Activated T-cell treated with anti-CD3 and anti-CD28 coated beads, Interleukin-2, amount 50 U/mL, for 24 hours (primary cell): ENCODE measurements at regions not wholly inside any gene's neighbourhood (a gene's known extent, or its start where the extent isn't known, plus 50 kb on each side); places are given as distances from the start of the nearest gene placed in this dataset.

ENCODE experiments used
- DNase-seq: peaks from one replicate; pipeline ENCODE4 v3.0.0-alpha.2; 2020
- H3K27ac Mint-ChIP-seq: 2 replicates; pipeline ENCODE4 v1.8.0; 2020; ENCODE audit warnings: mild to moderate bottlenecking, mixed read lengths
- H3K27me3 Mint-ChIP-seq: 2 replicates; pipeline ENCODE4 v1.8.0; 2020; ENCODE audit warnings: mixed read lengths
- H3K36me3 Mint-ChIP-seq: 2 replicates; pipeline ENCODE4 v1.8.0; 2020; ENCODE audit warnings: low read depth, mixed read lengths
- H3K4me1 Mint-ChIP-seq: 2 replicates; pipeline ENCODE4 v1.8.0; 2020; ENCODE audit warnings: low read depth, mixed read lengths
- H3K4me3 Mint-ChIP-seq: 2 replicates; pipeline ENCODE4 v1.8.0; 2020; ENCODE audit warnings: mild to moderate bottlenecking, moderate library complexity, mixed read lengths
- H3K9me3 Mint-ChIP-seq: 2 replicates; pipeline ENCODE4 v1.8.0; 2020; ENCODE audit warnings: mixed read lengths

- Mint-ChIP-seq H3K9me3 (peaks cover 2% of the 10 kb centered on the region), H3K27me3 (no peaks in the 10 kb centered on the region), H3K4me1 (no peaks in the 10 kb centered on the region), H3K4me3 (no peak overlapping the region), H3K27ac (no peak overlapping the region), H3K36me3 (no peaks in the 10 kb centered on the region)
- no peak for DNase-seq
Measured at GRCh38 chr4:35163168-35163567, 1081.1 kb downstream of the ARAP2 start.

- Mint-ChIP-seq H3K9me3 (peaks cover 2% of the 10 kb centered on the region), H3K4me1 (no peaks in the 10 kb centered on the region), H3K27ac (no peak overlapping the region), H3K36me3 (no peaks in the 10 kb centered on the region), H3K27me3 (no peaks in the 10 kb centered on the region), H3K4me3 (no peak overlapping the region)
- no peak for DNase-seq
Measured at GRCh38 chr4:35164063-35164462, 1080.3 kb downstream of the ARAP2 start.

- H3K4me3 Mint-ChIP-seq: no peak overlapping the region
- H3K27me3 Mint-ChIP-seq: no peaks in the 10 kb centered on the region
- peaks cover 2% of the 10 kb centered on the region for H3K9me3 Mint-ChIP-seq
- DNase-seq: no peak
- H3K4me1 Mint-ChIP-seq: no peaks in the 10 kb centered on the region
- H3K36me3 Mint-ChIP-seq: no peaks in the 10 kb centered on the region
- no peak overlapping the region for H3K27ac Mint-ChIP-seq
Measured at GRCh38 chr4:35166466-35166865, 1077.8 kb downstream of the ARAP2 start.

- no peak for DNase-seq
- no peak overlapping the region for H3K4me3 Mint-ChIP-seq
- H3K4me1 Mint-ChIP-seq: no peaks in the 10 kb centered on the region
- H3K9me3 Mint-ChIP-seq: peaks cover 2% of the 10 kb centered on the region
- no peaks in the 10 kb centered on the region for H3K27me3 Mint-ChIP-seq
- H3K36me3 Mint-ChIP-seq: no peaks in the 10 kb centered on the region
- no peak overlapping the region for H3K27ac Mint-ChIP-seq
Measured at GRCh38 chr4:35167385-35167784, 1076.9 kb downstream of the ARAP2 start.

GRCh38 chr4:35175487-35175886, 1068.8 kb downstream of the ARAP2 start:
- no peaks in the 10 kb centered on the region for H3K27me3 Mint-ChIP-seq
- DNase-seq: no peak

GRCh38 chr4:35175894-35176293, 1068.4 kb downstream of the ARAP2 start:
- Mint-ChIP-seq H3K4me3 (no peak overlapping the region), H3K27me3 (no peaks in the 10 kb centered on the region), H3K4me1 (no peaks in the 10 kb centered on the region), H3K27ac (no peak overlapping the region), H3K36me3 (no peaks in the 10 kb centered on the region), H3K9me3 (no peaks in the 10 kb centered on the region)
- DNase-seq: no peak

More at GRCh38 chr4:35175487-35175886, 1068.8 kb downstream of the ARAP2 start:
- no peaks in the 10 kb centered on the region for H3K36me3 Mint-ChIP-seq
- no peaks in the 10 kb centered on the region for H3K9me3 Mint-ChIP-seq
- H3K4me3 Mint-ChIP-seq: no peak overlapping the region
- H3K4me1 Mint-ChIP-seq: no peaks in the 10 kb centered on the region
- no peak overlapping the region for H3K27ac Mint-ChIP-seq

- Mint-ChIP-seq H3K9me3 (peaks cover 3% of the 10 kb centered on the region), H3K27me3 (no peaks in the 10 kb centered on the region), H3K27ac (no peak overlapping the region), H3K36me3 (no peaks in the 10 kb centered on the region), H3K4me1 (no peaks in the 10 kb centered on the region), H3K4me3 (no peak overlapping the region)
- no peak for DNase-seq
Measured at GRCh38 chr4:35182451-35182850, 1061.9 kb downstream of the ARAP2 start.

GRCh38 chr4:35189988-35190613, 1054.2 kb downstream of the ARAP2 start:
- Mint-ChIP-seq H3K27me3 (no peaks in the 10 kb centered on the region), H3K9me3 (no peaks in the 10 kb centered on the region), H3K36me3 (no peaks in the 10 kb centered on the region), H3K4me3 (no peak overlapping the region), H3K4me1 (no peaks in the 10 kb centered on the region), H3K27ac (no peak overlapping the region)
- DNase-seq: no peak

GRCh38 chr4:35201403-35201802, 1042.9 kb downstream of the ARAP2 start:
- H3K36me3 Mint-ChIP-seq: no peaks in the 10 kb centered on the region
- no peak overlapping the region for H3K27ac Mint-ChIP-seq
- H3K4me1 Mint-ChIP-seq: no peaks in the 10 kb centered on the region
- no peak for DNase-seq
- no peaks in the 10 kb centered on the region for H3K27me3 Mint-ChIP-seq
- H3K9me3 Mint-ChIP-seq: peaks cover 9% of the 10 kb centered on the region
- no peak overlapping the region for H3K4me3 Mint-ChIP-seq

- Mint-ChIP-seq H3K4me1 (no peaks in the 10 kb centered on the region), H3K27me3 (no peaks in the 10 kb centered on the region), H3K27ac (no peak overlapping the region), H3K4me3 (no peak overlapping the region), H3K36me3 (no peaks in the 10 kb centered on the region), H3K9me3 (no peaks in the 10 kb centered on the region)
- DNase-seq: no peak
Measured at GRCh38 chr4:35216636-35217035, 1027.7 kb downstream of the ARAP2 start.

GRCh38 chr4:35217331-35217730, 1027.0 kb downstream of the ARAP2 start:
- Mint-ChIP-seq H3K4me3 (no peak overlapping the region), H3K36me3 (no peaks in the 10 kb centered on the region), H3K9me3 (no peaks in the 10 kb centered on the region), H3K27ac (no peak overlapping the region), H3K4me1 (no peaks in the 10 kb centered on the region), H3K27me3 (no peaks in the 10 kb centered on the region)
- DNase-seq: no peak

- Mint-ChIP-seq H3K27me3 (no peaks in the 10 kb centered on the region), H3K36me3 (no peaks in the 10 kb centered on the region), H3K4me1 (no peaks in the 10 kb centered on the region), H3K27ac (no peak overlapping the region), H3K9me3 (peaks cover 6% of the 10 kb centered on the region), H3K4me3 (no peak overlapping the region)
- DNase-seq: no peak
Measured at GRCh38 chr4:35228313-35228712, 1016.0 kb downstream of the ARAP2 start.

- no peak overlapping the region for H3K4me3 Mint-ChIP-seq
- H3K36me3 Mint-ChIP-seq: no peaks in the 10 kb centered on the region
- peaks cover 6% of the 10 kb centered on the region for H3K9me3 Mint-ChIP-seq
- no peak overlapping the region for H3K27ac Mint-ChIP-seq
- H3K27me3 Mint-ChIP-seq: no peaks in the 10 kb centered on the region
- no peak for DNase-seq
- H3K4me1 Mint-ChIP-seq: no peaks in the 10 kb centered on the region
Measured at GRCh38 chr4:35229021-35229420, 1015.3 kb downstream of the ARAP2 start.

- no peak overlapping the region for H3K4me3 Mint-ChIP-seq
Measured at GRCh38 chr4:35237924-35238323, 1006.4 kb downstream of the ARAP2 start.

GRCh38 chr4:35238793-35239192, 1005.5 kb downstream of the ARAP2 start:
- H3K27me3 Mint-ChIP-seq: no peaks in the 10 kb centered on the region
- no peak overlapping the region for H3K4me3 Mint-ChIP-seq
- peaks cover 13% of the 10 kb centered on the region for H3K9me3 Mint-ChIP-seq
- no peaks in the 10 kb centered on the region for H3K4me1 Mint-ChIP-seq
- H3K27ac Mint-ChIP-seq: no peak overlapping the region
- no peaks in the 10 kb centered on the region for H3K36me3 Mint-ChIP-seq
- no peak for DNase-seq

More at GRCh38 chr4:35237924-35238323, 1006.4 kb downstream of the ARAP2 start:
- H3K36me3 Mint-ChIP-seq: no peaks in the 10 kb centered on the region
- H3K9me3 Mint-ChIP-seq: peaks cover 13% of the 10 kb centered on the region
- no peak for DNase-seq
- H3K27me3 Mint-ChIP-seq: no peaks in the 10 kb centered on the region
- H3K4me1 Mint-ChIP-seq: no peaks in the 10 kb centered on the region
- H3K27ac Mint-ChIP-seq: no peak overlapping the region

- Mint-ChIP-seq H3K36me3 (no peaks in the 10 kb centered on the region), H3K4me1 (no peaks in the 10 kb centered on the region)
- no peak for DNase-seq
Measured at GRCh38 chr4:35246493-35246892, 997.8 kb downstream of the ARAP2 start.

More at GRCh38 chr4:35246493-35246892, 997.8 kb downstream of the ARAP2 start:
- Mint-ChIP-seq H3K27ac (no peak overlapping the region), H3K9me3 (peaks cover 8% of the 10 kb centered on the region), H3K4me3 (no peak overlapping the region), H3K27me3 (no peaks in the 10 kb centered on the region)
